GM12891 (cell line): ENCODE measurements at regions not wholly inside any gene's neighbourhood (a gene's known extent, or its start where the extent isn't known, plus 50 kb on each side); places are given as distances from the start of the nearest gene placed in this dataset.

Experiments
- POLR2A ChIP-seq: IDR thresholded peaks from 2 replicates; pipeline ENCODE4 v1.6.1; 2011; ENCODE audit warnings: low read depth, low read length, control low read depth
- POLR2AphosphoS5 ChIP-seq: IDR thresholded peaks from 2 replicates; pipeline ENCODE4 v1.6.1; 2011; ENCODE audit warnings: low read depth, low read length, control low read depth
- TAF1 ChIP-seq: IDR thresholded peaks from 2 replicates; pipeline ENCODE4 v1.6.1; 2011; ENCODE audit warnings: low read depth, low read length, control low read depth

DNA sequence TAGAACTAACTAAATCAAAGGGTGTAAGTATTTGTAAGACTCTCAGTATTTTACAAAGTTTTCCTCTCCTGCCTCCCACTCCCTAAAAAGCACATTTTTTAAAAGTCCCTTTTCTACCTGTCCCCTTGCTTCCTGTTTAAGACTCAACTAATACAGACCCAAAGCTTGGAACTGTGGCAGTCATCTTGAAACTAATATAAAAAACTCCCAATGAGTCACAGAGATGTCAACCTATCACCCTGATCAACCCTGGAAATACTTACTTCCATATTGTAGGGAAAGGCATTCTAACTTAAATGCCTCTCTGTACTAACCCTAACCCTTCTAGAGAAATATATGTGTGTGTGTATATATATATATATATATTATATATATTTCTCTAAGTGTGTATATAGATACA, 184.8 kb downstream of the SPTSSA start:
- TF ChIP-seq POLR2A (no peak), POLR2AphosphoS5 (no peak), TAF1 (no peak)
